Suprapubic skin (tissue), 4 donors: ENCODE measurements at regions not wholly inside any gene's neighbourhood (a gene's known extent, or its start where the extent isn't known, plus 50 kb on each side); places are given as distances from the start of the nearest gene placed in this dataset.

Experiments
- DNase-seq, 2 donors: peaks; one replicate each; pipeline ENCODE4 v3.0.0-alpha.2; 2019; ENCODE audit warnings: low spot score in 2 of 2
- H3K27ac ChIP-seq: fragments of 200-600 bp; sonication (generic); one replicate; pipeline ENCODE4 v1.5.1; 2019
- H3K27me3 ChIP-seq: fragments of 200-600 bp; sonication (generic); one replicate; pipeline ENCODE4 v1.5.1; 2019
- H3K36me3 ChIP-seq: fragments of 200-600 bp; sonication (generic); one replicate; pipeline ENCODE4 v1.5.1; 2019
- H3K4me1 ChIP-seq: fragments of 200-600 bp; sonication (generic); one replicate; pipeline ENCODE4 v1.5.1; 2019
- H3K4me3 ChIP-seq: fragments of 200-600 bp; sonication (generic); one replicate; pipeline ENCODE4 v1.5.1; 2019; ENCODE audit warnings: mild to moderate bottlenecking
- H3K9me3 ChIP-seq: fragments of 200-600 bp; sonication (generic); one replicate; pipeline ENCODE4 v1.5.1; 2019
- CTCF ChIP-seq, 2 donors: fragments of 200-600 bp in 1 of 2; fragments of 450-650 bp in 1 of 2; sonication (generic) in 1 of 2; IDR thresholded peaks; one replicate each; pipeline ENCODE4 v1.5.1; 2016 to 2019; ENCODE audit warnings: antibody characterized with exemption in 2 of 2, mild to moderate bottlenecking in 1 of 2, moderate library complexity in 1 of 2
- EP300 ChIP-seq: sonication (generic); formaldehyde crosslinking; IDR thresholded peaks from one replicate; pipeline ENCODE4 v1.6.1; 2017; ENCODE audit warnings: antibody characterized with exemption
- POLR2A ChIP-seq, 2 donors: fragments of 450-650 bp; IDR thresholded peaks; one replicate each; pipeline ENCODE4 v1.6.1; 2017; ENCODE audit warnings: antibody characterized with exemption in 2 of 2, mild to moderate bottlenecking in 2 of 2, moderate library complexity in 2 of 2
- POLR2AphosphoS5 ChIP-seq, 3 donors: sonication (generic); formaldehyde crosslinking; IDR thresholded peaks; one replicate each; pipeline ENCODE4 v1.6.1; 2017; ENCODE audit warnings: antibody characterized with exemption in 3 of 3
- WGBS: methylation state at CpG from one replicate; pipeline ENCODE4 v1.1.5; 2018; 5-methylcytosine and 5-hydroxymethylcytosine counted together

GRCh38 chr1:217095050-217095622, 371.9 kb upstream of the ESRRG start:
- 88% methylated on average over 2 of the region's 2 CpGs for WGBS
- no peaks in the 10 kb centered on the region for H3K36me3 ChIP-seq
- H3K9me3 ChIP-seq = no peaks in the 10 kb centered on the region
- H3K27ac ChIP-seq = no peak overlapping the region
- no peak for DNase-seq
- no peak overlapping the region for H3K4me3 ChIP-seq
- H3K4me1 ChIP-seq = peaks cover 3% of the 10 kb centered on the region
- no peak for TF ChIP-seq POLR2A (IDR thresholded peaks at IDR 0.05)
- TF ChIP-seq EP300 = no peak
- peaks cover 4% of the 10 kb centered on the region for H3K27me3 ChIP-seq

- TF ChIP-seq POLR2A (IDR thresholded peaks at IDR 0.05) (no peak), POLR2AphosphoS5 (IDR thresholded peaks at IDR 0.05) (no peak), EP300 (no peak), CTCF (IDR thresholded peaks at IDR 0.05) (no peak)
- H3K4me1 ChIP-seq = peaks cover 13% of the 10 kb centered on the region
- no peaks in the 10 kb centered on the region for H3K36me3 ChIP-seq
- H3K4me3 ChIP-seq = no peak overlapping the region
- peaks cover 19% of the 10 kb centered on the region for H3K27me3 ChIP-seq
- no peak overlapping the region for H3K27ac ChIP-seq
- WGBS = 85% methylated on average over 4 of the region's 4 CpGs
- no peak for DNase-seq
- H3K9me3 ChIP-seq = no peaks in the 10 kb centered on the region
These were observed 368.3 kb upstream of the ESRRG start for GRCh38 chr1:217091561-217091960.

GRCh38 chr1:217090060-217090911, 367.1 kb upstream of the ESRRG start:
- peak overlapping the region; percentile 53 for H3K4me3 ChIP-seq
- 34% methylated on average over 24 of the region's 24 CpGs for WGBS
- H3K4me1 ChIP-seq = peaks cover 13% of the 10 kb centered on the region
- H3K27ac ChIP-seq = peak overlapping the region; percentile 7
- H3K36me3 ChIP-seq = no peaks in the 10 kb centered on the region
- TF ChIP-seq CTCF (IDR thresholded peaks at IDR 0.05) = no peak
- no peak for TF ChIP-seq POLR2A (IDR thresholded peaks at IDR 0.05)
- TF ChIP-seq POLR2AphosphoS5 (IDR thresholded peaks at IDR 0.05) = no peak
- no peak for TF ChIP-seq EP300
- H3K27me3 ChIP-seq = peaks cover 19% of the 10 kb centered on the region
- H3K9me3 ChIP-seq = no peaks in the 10 kb centered on the region
- DNase-seq = no peak

- H3K4me3 ChIP-seq = peak overlapping the region; percentile 53
- DNase-seq = no peak
- H3K27ac ChIP-seq = peak overlapping the region; percentile 73
These were observed 366.3 kb upstream of the ESRRG start for GRCh38 chr1:217089361-217090014.

More at GRCh38 chr1:217089361-217090014, 366.3 kb upstream of the ESRRG start:
- WGBS = 0% methylated on average over 13 of the region's 39 CpGs
- no peak for TF ChIP-seq POLR2A (IDR thresholded peaks at IDR 0.05)
- no peak for TF ChIP-seq EP300
- no peak for TF ChIP-seq CTCF (IDR thresholded peaks at IDR 0.05)
- TF ChIP-seq POLR2AphosphoS5 (IDR thresholded peaks at IDR 0.05) = no peak
- Histone ChIP-seq H3K36me3 (no peaks in the 10 kb centered on the region), H3K4me1 (peaks cover 13% of the 10 kb centered on the region), H3K9me3 (no peaks in the 10 kb centered on the region), H3K27me3 (peaks cover 19% of the 10 kb centered on the region)
